Activated CD8-positive, alpha-beta T cell treated with anti-CD3 and anti-CD28 coated beads, Interleukin-2, amount 10 ng/mL, durations not matched to agents 7 days and 5 days (primary cell): ENCODE measurements at regions not wholly inside any gene's neighbourhood (a gene's known extent, or its start where the extent isn't known, plus 50 kb on each side); places are given as distances from the start of the nearest gene placed in this dataset.

Source experiments
- ATAC-seq: fragments of 150-1000 bp; cut with Tn5 transposase; one replicate; pipeline ENCODE4 v1.10.0; 2021; ENCODE audit warnings: moderate library complexity
- CTCF ChIA-PET: fragments of 350-600 bp; sonication (Branson Sonifier 250); formaldehyde crosslinking; loops from one replicate; lab custom pipeline; 2021; ENCODE audit warnings: antibody characterized with exemption; lab: Charles Lee
- POLR2A ChIA-PET: fragments of 350-600 bp; sonication (Branson Sonifier 250); formaldehyde crosslinking; loops from one replicate; lab custom pipeline; 2021; ENCODE audit warnings: antibody characterized with exemption; lab: Charles Lee
- DNase-seq: peaks from one replicate; pipeline ENCODE4 v3.0.0-alpha.2; 2020
- H3K27ac Mint-ChIP-seq: one replicate; pipeline ENCODE4 v1.8.0; 2021; ENCODE audit warnings: mild to moderate bottlenecking, mixed read lengths
- H3K27me3 Mint-ChIP-seq: one replicate; pipeline ENCODE4 v1.8.0; 2021; ENCODE audit warnings: low read depth, mixed read lengths
- H3K36me3 Mint-ChIP-seq: one replicate; pipeline ENCODE4 v1.8.0; 2021; ENCODE audit warnings: low read depth, mixed read lengths
- H3K4me1 Mint-ChIP-seq: one replicate; pipeline ENCODE4 v1.8.0; 2021; ENCODE audit warnings: low read depth, mixed read lengths
- H3K4me3 Mint-ChIP-seq: one replicate; pipeline ENCODE4 v1.8.0; 2021; ENCODE audit warnings: mild to moderate bottlenecking, mixed read lengths
- H3K9me3 Mint-ChIP-seq: one replicate; pipeline ENCODE4 v1.8.0; 2022; ENCODE audit warnings: mixed read lengths; ENCODE audit not compliant: insufficient read depth

GRCh38 chr12:100675432-100675831, 101.9 kb downstream of the GAS2L3 start:
- H3K4me1 Mint-ChIP-seq, result no peaks in the 10 kb centered on the region
- ATAC-seq, result no peak
- ChIA-PET CTCF (interaction anchor here (1.3 kb wide), 1 partner anchor 13 kb away, joined by 3 read pairs; no protein-coding TSS in a partner anchor), POLR2A (no interaction called here)
- H3K9me3 Mint-ChIP-seq, result no peaks in the 10 kb centered on the region
- no peak overlapping the region for H3K4me3 Mint-ChIP-seq
- no peak for DNase-seq
- H3K27me3 Mint-ChIP-seq, result no peaks in the 10 kb centered on the region
- H3K36me3 Mint-ChIP-seq, result no peaks in the 10 kb centered on the region
- H3K27ac Mint-ChIP-seq, result no peak overlapping the region

- H3K27me3 Mint-ChIP-seq, result no peaks in the 10 kb centered on the region
- H3K9me3 Mint-ChIP-seq, result no peaks in the 10 kb centered on the region
- no peak overlapping the region for H3K27ac Mint-ChIP-seq
- H3K4me1 Mint-ChIP-seq, result no peaks in the 10 kb centered on the region
- ChIA-PET CTCF (no interaction called here), POLR2A (no interaction called here)
- no peaks in the 10 kb centered on the region for H3K36me3 Mint-ChIP-seq
- H3K4me3 Mint-ChIP-seq, result no peak overlapping the region
- ATAC-seq, result no peak
- no peak for DNase-seq
Measured at GRCh38 chr12:100681074-100681473, 107.6 kb downstream of the GAS2L3 start.

- Mint-ChIP-seq H3K9me3 (no peaks in the 10 kb centered on the region), H3K36me3 (no peaks in the 10 kb centered on the region), H3K27ac (no peak overlapping the region), H3K27me3 (no peaks in the 10 kb centered on the region), H3K4me1 (no peaks in the 10 kb centered on the region), H3K4me3 (no peak overlapping the region)
- ChIA-PET POLR2A (no interaction called here), CTCF (interaction anchor here (2.2 kb wide), 1 partner anchor 10 kb away, joined by 10 read pairs; no protein-coding TSS in a partner anchor)
- DNase-seq, result no peak
- no peak for ATAC-seq
Measured at GRCh38 chr12:100682178-100682577, 108.7 kb downstream of the GAS2L3 start.

GRCh38 chr12:100687686-100688085, 106.9 kb upstream of the ANO4 start:
- no peaks in the 10 kb centered on the region for H3K36me3 Mint-ChIP-seq
- no peaks in the 10 kb centered on the region for H3K27me3 Mint-ChIP-seq
- ATAC-seq (no peak), DNase-seq (no peak)
- H3K4me3 Mint-ChIP-seq, result no peak overlapping the region
- no peaks in the 10 kb centered on the region for H3K4me1 Mint-ChIP-seq
- CTCF ChIA-PET, result interaction anchor here (1.2 kb wide), 1 partner anchor 12 kb away, joined by 3 read pairs; no protein-coding TSS in a partner anchor
- H3K9me3 Mint-ChIP-seq, result no peaks in the 10 kb centered on the region
- no peak overlapping the region for H3K27ac Mint-ChIP-seq
- POLR2A ChIA-PET, result no interaction called here

- DNase-seq, result no peak
- Mint-ChIP-seq H3K27me3 (no peaks in the 10 kb centered on the region), H3K4me1 (no peaks in the 10 kb centered on the region), H3K36me3 (no peaks in the 10 kb centered on the region), H3K4me3 (no peak overlapping the region), H3K27ac (no peak overlapping the region), H3K9me3 (no peaks in the 10 kb centered on the region)
- POLR2A ChIA-PET, result no interaction called here
- CTCF ChIA-PET, result interaction anchor here (1.2 kb wide), 1 partner anchor 13 kb away, joined by 3 read pairs; no protein-coding TSS in a partner anchor
- no peak for ATAC-seq
Measured at GRCh38 chr12:100688451-100688864, 106.1 kb upstream of the ANO4 start.

GRCh38 chr12:100692502-100692901, 102.1 kb upstream of the ANO4 start:
- DNase-seq, result no peak
- H3K36me3 Mint-ChIP-seq, result no peaks in the 10 kb centered on the region
- H3K4me1 Mint-ChIP-seq, result no peaks in the 10 kb centered on the region
- H3K27ac Mint-ChIP-seq, result no peak overlapping the region
- POLR2A ChIA-PET, result no interaction called here
- H3K9me3 Mint-ChIP-seq, result no peaks in the 10 kb centered on the region
- no peaks in the 10 kb centered on the region for H3K27me3 Mint-ChIP-seq
- no peak overlapping the region for H3K4me3 Mint-ChIP-seq
- CTCF ChIA-PET, result no interaction called here
- no peak for ATAC-seq

GRCh38 chr12:100698518-100698917, 96.1 kb upstream of the ANO4 start:
- CTCF ChIA-PET, result interaction anchor here (0.9 kb wide), 1 partner anchor 26 kb away, joined by 3 read pairs; no protein-coding TSS in a partner anchor
- H3K9me3 Mint-ChIP-seq, result no peaks in the 10 kb centered on the region
- no peaks in the 10 kb centered on the region for H3K4me1 Mint-ChIP-seq
- no peak for DNase-seq
- H3K27me3 Mint-ChIP-seq, result no peaks in the 10 kb centered on the region
- POLR2A ChIA-PET, result no interaction called here
- no peak overlapping the region for H3K4me3 Mint-ChIP-seq
- no peak overlapping the region for H3K27ac Mint-ChIP-seq
- ATAC-seq, result no peak
- no peaks in the 10 kb centered on the region for H3K36me3 Mint-ChIP-seq

- Mint-ChIP-seq H3K4me3 (no peak overlapping the region), H3K36me3 (no peaks in the 10 kb centered on the region), H3K27ac (no peak overlapping the region), H3K27me3 (no peaks in the 10 kb centered on the region), H3K4me1 (no peaks in the 10 kb centered on the region), H3K9me3 (no peaks in the 10 kb centered on the region)
- ChIA-PET CTCF (interaction anchor here (0.9 kb wide), 1 partner anchor 26 kb away, joined by 3 read pairs; no protein-coding TSS in a partner anchor), POLR2A (no interaction called here)
- DNase-seq (no peak), ATAC-seq (no peak)
Measured at GRCh38 chr12:100699209-100699608, 95.4 kb upstream of the ANO4 start.

- H3K4me3 Mint-ChIP-seq, result no peak overlapping the region
- no peak overlapping the region for H3K27ac Mint-ChIP-seq
- DNase-seq (no peak), ATAC-seq (no peak)
- H3K9me3 Mint-ChIP-seq, result no peaks in the 10 kb centered on the region
- ChIA-PET POLR2A (no interaction called here), CTCF (no interaction called here)
- no peaks in the 10 kb centered on the region for H3K27me3 Mint-ChIP-seq
- no peaks in the 10 kb centered on the region for H3K4me1 Mint-ChIP-seq
- no peaks in the 10 kb centered on the region for H3K36me3 Mint-ChIP-seq
Measured at GRCh38 chr12:100703337-100703736, 91.2 kb upstream of the ANO4 start.

- DNase-seq (no peak), ATAC-seq (no peak)
- H3K9me3 Mint-ChIP-seq, result no peaks in the 10 kb centered on the region
- H3K27ac Mint-ChIP-seq, result no peak overlapping the region
- no peaks in the 10 kb centered on the region for H3K4me1 Mint-ChIP-seq
- no peaks in the 10 kb centered on the region for H3K27me3 Mint-ChIP-seq
- ChIA-PET POLR2A (no interaction called here), CTCF (no interaction called here)
- H3K36me3 Mint-ChIP-seq, result no peaks in the 10 kb centered on the region
- H3K4me3 Mint-ChIP-seq, result no peak overlapping the region
Measured at GRCh38 chr12:100703868-100704267, 90.7 kb upstream of the ANO4 start.

GRCh38 chr12:100706033-100706432, 88.5 kb upstream of the ANO4 start:
- H3K27ac Mint-ChIP-seq, result no peak overlapping the region
- H3K27me3 Mint-ChIP-seq, result no peaks in the 10 kb centered on the region
- ChIA-PET CTCF (no interaction called here), POLR2A (no interaction called here)
- H3K4me3 Mint-ChIP-seq, result no peak overlapping the region
- no peaks in the 10 kb centered on the region for H3K4me1 Mint-ChIP-seq
- no peaks in the 10 kb centered on the region for H3K9me3 Mint-ChIP-seq
- H3K36me3 Mint-ChIP-seq, result no peaks in the 10 kb centered on the region
- DNase-seq, result no peak
- no peak for ATAC-seq

GRCh38 chr12:100708591-100708990, 86.0 kb upstream of the ANO4 start:
- DNase-seq (no peak), ATAC-seq (no peak)
- Mint-ChIP-seq H3K27ac (no peak overlapping the region), H3K4me3 (no peak overlapping the region), H3K9me3 (no peaks in the 10 kb centered on the region), H3K36me3 (no peaks in the 10 kb centered on the region), H3K27me3 (no peaks in the 10 kb centered on the region), H3K4me1 (no peaks in the 10 kb centered on the region)
- POLR2A ChIA-PET, result no interaction called here
- CTCF ChIA-PET, result no interaction called here
